Frontal cortex (tissue), 3 donors: ENCODE measurements at regions not wholly inside any gene's neighbourhood (a gene's known extent, or its start where the extent isn't known, plus 50 kb on each side); places are given as distances from the start of the nearest gene placed in this dataset.
"Not testable (repeated sequence)": the region's sequence is repeated elsewhere in the genome, so short reads cannot be mapped to it uniquely, and the experiment has no call there.

Experiments
- DNase-seq, 2 donors: peaks; one replicate each; pipeline ENCODE4 v3.0.0; 2012; ENCODE audit warnings: low spot score in 2 of 2
- FAIRE-seq: peaks from 2 replicates; lab custom pipeline; 2012; peaks lifted over from hg19 to GRCh38; lab: Jason Lieb, UNC
- donor health status: control.
- donor health status: control.
- donor health status: control.

DNA sequence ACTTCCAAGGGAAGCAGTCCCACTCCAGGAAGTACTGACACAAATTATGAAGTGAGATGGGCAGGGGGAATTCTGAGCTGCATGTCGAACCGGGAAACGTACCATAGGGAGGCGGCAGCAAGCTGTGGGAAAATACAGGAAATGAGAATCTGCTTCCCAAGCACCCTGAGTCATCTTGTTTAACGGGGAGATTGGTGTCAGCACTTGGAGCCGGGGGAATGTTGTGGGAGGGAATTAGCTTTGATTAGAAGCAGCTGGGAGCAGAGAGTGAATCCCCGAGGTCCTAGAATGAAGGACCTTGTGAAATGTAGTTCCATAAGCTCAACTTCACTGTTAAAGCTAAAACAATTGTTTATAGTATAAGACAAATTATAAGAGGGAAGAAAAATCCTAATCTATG lies 141.4 kb upstream of the PRKCQ start:
- FAIRE-seq = no peak
- no peak for DNase-seq

GRCh38 chr10:6719561-6719960 lies 139.5 kb upstream of the PRKCQ start:
- FAIRE-seq = no peak
- no peak for DNase-seq

GRCh38 chr10:6718550-6718949 lies 138.5 kb upstream of the PRKCQ start:
- DNase-seq (no peak), FAIRE-seq (no peak)

GRCh38 chr10:6716516-6716915 lies 136.4 kb upstream of the PRKCQ start:
- FAIRE-seq = no peak
- no peak for DNase-seq

DNA sequence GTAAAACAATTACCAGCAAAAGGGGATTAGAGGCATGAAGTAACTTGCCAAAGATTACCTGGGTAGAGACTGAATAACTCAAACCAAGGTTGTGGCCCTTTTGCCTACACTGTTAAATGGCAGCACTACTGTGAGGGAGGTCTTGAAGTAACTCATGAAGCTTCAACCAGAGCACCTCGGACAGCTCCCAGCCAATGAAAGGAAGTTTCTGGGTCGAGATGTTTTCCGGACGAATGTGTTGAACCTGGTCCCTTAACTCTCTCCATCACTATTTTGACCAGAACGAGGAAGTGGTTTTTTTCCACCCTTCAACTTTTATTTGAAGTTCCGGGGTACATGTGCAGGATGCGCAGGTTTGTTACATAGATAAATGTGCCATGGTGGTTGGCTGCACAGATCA lies 133.6 kb upstream of the PRKCQ start:
- FAIRE-seq (no peak), DNase-seq (no peak)

DNA sequence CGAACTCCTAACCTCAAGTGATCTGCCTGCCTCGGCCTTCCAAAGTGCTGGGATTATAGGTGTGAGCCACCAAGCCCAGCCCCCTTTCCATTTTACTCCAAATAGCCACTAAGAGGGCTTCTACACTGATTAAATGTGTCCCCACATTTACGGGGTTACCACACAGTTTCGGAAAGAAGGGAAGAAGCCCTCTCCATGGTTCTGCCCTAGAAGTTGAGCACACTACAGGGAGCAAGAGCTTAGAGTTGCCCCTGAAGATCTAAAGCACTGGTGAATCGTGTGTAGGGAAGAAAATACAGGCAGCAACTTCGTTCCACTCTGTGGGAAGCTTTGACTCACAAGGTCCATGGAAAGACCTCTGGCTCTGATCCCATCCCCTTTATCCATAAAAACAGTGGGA lies 133.0 kb upstream of the PRKCQ start:
- DNase-seq (no peak), FAIRE-seq (no peak)

DNA sequence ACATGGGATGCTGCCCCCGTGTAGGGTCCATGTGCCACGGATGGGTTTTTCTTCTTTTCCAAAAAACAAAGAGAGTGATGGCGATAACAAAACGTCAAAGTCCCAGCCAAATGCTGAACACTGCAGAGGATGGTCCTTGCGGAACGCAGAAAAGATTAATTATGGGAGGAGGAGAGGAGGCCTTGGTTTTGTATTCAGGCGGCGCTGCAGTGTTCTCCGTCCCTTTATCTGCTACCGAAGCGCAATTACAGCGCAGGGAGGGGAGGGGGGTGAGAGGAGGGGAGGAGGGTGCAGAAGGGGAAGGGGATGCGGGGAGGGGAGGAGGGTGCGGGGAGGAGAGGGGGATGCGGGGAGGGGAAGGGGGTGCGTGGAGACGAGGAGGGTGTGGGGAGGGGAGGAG lies 131.8 kb upstream of the PRKCQ start:
- DNase-seq (no peak), FAIRE-seq (no peak)

DNA sequence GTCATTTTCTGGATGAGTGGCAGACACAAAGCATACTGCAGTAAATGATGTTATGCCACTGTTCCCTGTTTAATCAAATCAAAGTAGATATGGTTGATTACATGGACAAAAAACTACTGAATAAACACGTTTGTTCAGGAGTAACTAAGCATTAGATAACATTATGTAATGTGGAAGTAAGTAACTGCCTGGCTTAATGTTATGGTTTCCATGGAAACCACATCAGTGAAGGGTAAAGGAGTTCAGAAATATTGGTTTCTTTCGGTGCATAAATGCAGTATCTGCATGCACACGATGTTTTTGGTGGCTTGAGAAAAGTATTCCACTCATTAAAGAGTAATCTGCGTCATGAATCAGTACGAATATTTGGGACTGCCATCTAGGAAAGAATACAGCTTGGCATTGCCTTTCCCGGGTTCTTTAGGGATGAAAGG lies 131.3 kb upstream of the PRKCQ start:
- peak in 1 of 2 donors; percentile 26 for DNase-seq
- FAIRE-seq = no peak

- FAIRE-seq (no peak), DNase-seq (no peak)
Observed at GRCh38 chr10:6707352-6707751, 127.3 kb upstream of the PRKCQ start.

GRCh38 chr10:6706725-6707124 lies 126.6 kb upstream of the PRKCQ start:
- no peak for DNase-seq
- no peak for FAIRE-seq

GRCh38 chr10:6704896-6705295 lies 124.8 kb upstream of the PRKCQ start:
- no peak for DNase-seq
- no peak for FAIRE-seq

- FAIRE-seq = not testable (repeated sequence)
Observed at GRCh38 chr10:6702833-6703232, 122.8 kb upstream of the PRKCQ start.

GRCh38 chr10:6702030-6702429 lies 122.0 kb upstream of the PRKCQ start:
- FAIRE-seq (no peak), DNase-seq (no peak)

More at GRCh38 chr10:6702833-6703232, 122.8 kb upstream of the PRKCQ start:
- DNase-seq = not testable (repeated sequence)

- FAIRE-seq (no peak), DNase-seq (no peak)
Observed at GRCh38 chr10:6701289-6701688, 121.2 kb upstream of the PRKCQ start.

- DNase-seq (no peak), FAIRE-seq (no peak)
Observed at GRCh38 chr10:6700066-6700465, 120.0 kb upstream of the PRKCQ start.

DNA sequence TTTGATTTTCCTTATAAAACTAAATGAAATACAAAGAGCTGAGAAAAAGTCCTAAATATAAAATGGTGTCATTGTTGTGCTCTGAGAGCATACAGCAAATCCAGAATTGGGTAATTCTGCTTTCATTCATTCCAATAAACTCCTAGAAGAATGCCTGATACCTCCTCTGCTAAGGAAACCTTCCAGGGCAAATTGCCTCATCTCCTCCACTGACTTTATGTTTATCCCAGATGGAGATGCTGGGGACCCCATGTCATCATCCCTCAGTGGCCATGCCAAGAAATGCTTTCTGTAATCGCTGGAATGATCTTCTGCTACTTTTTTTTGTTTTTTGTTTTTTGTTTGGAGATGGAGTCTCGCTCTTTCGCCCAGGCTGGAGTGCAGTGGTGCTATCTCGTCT lies 119.3 kb upstream of the PRKCQ start:
- FAIRE-seq (no peak), DNase-seq (no peak)

- FAIRE-seq = no peak
Observed at GRCh38 chr10:6695519-6695918, 115.4 kb upstream of the PRKCQ start.

GRCh38 chr10:6694447-6695140 lies 114.5 kb upstream of the PRKCQ start:
- no peak for DNase-seq
- FAIRE-seq = no peak

More at GRCh38 chr10:6695519-6695918, 115.4 kb upstream of the PRKCQ start:
- DNase-seq = no peak

DNA sequence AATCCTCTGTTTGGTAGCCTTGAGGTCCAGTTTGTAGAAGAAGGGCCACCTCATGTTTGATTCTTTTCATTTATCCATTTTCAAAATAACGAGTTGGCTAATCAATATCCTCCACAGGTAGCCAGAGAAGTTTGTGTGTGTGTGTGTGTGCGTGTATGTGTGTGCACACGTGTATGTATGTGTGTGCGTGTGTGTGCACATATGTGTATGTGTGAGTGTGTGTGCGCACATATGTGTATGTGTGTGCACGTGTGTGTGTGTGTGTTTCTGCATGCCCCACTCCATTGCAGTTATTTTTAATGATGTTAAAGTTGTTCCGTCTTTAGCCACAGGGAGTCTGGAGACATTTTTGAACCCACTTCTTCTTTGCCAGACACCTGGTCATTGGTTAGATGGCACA lies 112.8 kb upstream of the PRKCQ start:
- FAIRE-seq (no peak), DNase-seq (no peak)

DNA sequence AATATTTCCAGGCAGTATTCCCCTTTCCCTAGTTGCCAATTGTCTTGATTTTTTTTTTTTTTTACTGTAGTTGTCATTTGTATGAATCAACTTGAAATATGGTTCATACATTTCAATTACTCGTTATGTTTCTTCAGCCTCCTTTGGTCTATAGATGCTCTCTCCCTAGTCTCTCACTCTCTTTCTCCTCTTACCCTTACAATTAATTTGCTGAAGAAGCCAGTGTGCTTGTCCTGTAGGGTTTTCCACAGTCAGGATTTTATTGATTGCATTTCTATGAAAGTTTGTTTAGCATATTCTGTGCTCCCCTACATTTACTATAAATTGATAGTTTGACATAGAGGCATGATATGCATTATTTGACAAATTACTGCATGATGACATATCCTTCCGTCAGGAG lies 112.0 kb upstream of the PRKCQ start:
- DNase-seq (no peak), FAIRE-seq (no peak)

DNA sequence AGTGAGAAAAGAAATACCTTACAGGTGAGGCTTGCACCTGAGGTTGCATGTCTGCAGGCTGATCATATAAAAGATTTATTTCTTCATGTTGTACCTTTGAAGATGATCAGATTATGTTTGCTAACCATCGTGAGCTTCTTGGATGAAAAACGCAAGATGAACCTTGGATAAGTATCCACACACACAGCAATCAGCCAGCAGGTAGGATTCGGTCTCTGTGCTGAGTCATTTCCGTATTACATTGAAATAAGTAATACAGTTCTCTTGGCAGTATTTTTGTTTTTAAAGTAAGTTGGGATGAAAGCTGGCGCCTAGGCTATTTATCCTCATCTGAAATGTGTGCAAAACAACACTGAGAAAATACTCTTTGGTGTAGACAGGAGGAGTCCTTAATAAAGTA lies 109.0 kb upstream of the PRKCQ start:
- DNase-seq (no peak), FAIRE-seq (no peak)

DNA sequence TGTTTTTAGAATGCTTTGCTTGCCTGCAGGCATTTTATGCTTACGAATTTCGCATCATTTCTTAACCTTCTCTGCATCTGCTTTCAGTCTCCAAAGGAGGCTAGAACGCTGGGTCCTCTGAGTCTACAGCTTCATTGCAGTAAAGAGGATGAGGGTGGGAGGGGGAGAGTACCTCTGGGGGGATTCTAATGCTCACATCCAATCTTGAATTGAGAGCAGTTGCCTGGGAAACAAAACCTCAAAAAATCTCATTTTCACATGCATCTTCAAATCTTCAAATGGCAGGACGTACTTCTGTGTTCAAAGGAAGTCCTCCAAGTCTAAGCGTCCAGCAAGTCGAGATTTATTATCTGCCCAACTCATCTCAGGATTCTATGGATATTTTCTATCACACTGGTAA lies 100.7 kb upstream of the PRKCQ start:
- FAIRE-seq (no peak), DNase-seq (no peak)
